Erythroblast (primary cell): ENCODE measurements at regions not wholly inside any gene's neighbourhood (a gene's known extent, or its start where the extent isn't known, plus 50 kb on each side); places are given as distances from the start of the nearest gene placed in this dataset.

Experiments
- GATA1 ChIP-seq: IDR thresholded peaks from 2 replicates; pipeline ENCODE4 v1.6.1; 2011; ENCODE audit warnings: low read depth, mild to moderate bottlenecking, control low read depth, low read length, moderate library complexity
- POLR2A ChIP-seq: IDR thresholded peaks from 2 replicates; pipeline ENCODE4 v1.6.1; 2011; ENCODE audit warnings: mild to moderate bottlenecking, low read length

DNA sequence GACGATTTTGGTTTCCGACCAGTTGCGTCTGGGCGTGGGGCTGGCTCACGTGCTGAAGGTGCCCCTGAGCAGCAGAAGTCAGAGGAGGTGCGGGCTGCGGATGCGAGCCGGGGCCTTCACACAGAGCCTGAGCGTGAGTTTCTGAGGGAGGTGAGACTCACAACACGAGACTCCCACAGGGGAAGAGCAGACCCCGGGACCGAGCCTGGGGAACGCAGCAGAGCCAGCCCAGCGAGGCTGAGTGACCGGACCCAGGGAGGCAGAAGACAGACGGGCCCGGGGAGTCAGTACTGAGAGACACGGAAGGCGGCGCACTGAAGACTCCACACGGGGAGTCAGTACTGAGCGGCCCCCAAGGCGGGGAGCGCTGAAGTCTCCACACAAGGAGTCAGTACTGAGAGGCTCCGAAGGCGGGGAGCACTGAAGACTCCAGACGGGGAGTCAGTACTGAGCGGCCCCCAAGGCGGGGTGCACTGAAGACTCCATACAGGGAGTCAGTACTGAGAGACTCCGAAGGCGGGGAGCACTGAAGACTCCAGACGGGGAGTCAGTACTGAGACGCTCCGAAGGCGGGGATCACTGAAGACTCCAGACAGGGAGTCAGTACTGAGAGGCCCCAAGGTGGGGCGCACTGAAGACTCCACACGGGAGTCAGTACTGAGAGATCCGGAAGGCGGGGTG lies 77.8 kb downstream of the DLL1 start:
- TF ChIP-seq POLR2A (no peak), GATA1 (no peak)
